ENCODE measurements at regions not wholly inside any gene's neighbourhood (a gene's known extent, or its start where the extent isn't known, plus 50 kb on each side); places are given as distances from the start of the nearest gene placed in this dataset.
"Not testable (repeated sequence)": the region's sequence is repeated elsewhere in the genome, so short reads cannot be mapped to it uniquely, and the experiment has no call there.

- no peak for DNase-seq (ENCODE audit: low read depth)
Observed at GRCh38 chr1:201724766-201725118, 104.2 kb upstream of the IPO9 start.

DNA sequence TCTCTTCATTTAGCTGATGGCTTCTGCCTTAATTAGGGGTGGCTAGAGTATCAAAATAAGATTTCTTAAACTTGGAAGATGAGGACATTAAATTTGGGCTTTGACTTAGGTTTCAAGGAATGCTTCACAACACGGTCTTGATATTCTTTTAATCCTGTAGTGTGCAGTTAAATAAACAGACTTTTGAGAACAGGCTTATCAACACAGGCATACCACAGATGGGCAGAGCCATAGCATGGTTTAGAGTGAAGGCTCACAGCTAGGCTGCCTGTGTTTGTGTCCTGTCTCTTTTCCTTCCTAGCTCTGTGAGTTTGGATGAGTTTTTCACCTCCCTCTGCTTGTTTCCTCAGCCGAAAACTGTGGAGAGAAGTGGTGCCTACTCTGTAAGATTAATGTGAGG is 102.3 kb upstream of the IPO9 start:
- DNase-seq (ENCODE audit: low read depth) = no peak

DNA sequence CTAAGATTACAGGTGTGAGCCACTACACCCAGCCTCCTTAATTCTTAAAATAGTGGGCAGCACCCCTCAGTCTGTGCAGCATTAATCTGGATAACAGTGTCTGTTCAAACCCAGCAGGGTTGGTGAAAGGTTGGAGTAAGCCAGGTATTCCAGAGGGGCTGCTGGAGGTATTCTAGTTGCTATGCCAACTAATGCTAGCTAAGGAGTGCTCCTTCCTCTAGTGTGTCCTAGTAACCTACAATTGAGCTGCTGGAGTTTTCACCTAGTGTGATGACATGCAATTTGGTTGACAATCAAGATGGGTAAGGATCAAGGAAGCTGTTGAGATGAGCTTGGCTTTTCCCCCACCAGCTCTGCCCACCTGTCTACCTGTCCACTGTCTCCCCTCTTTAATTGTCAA is 100.2 kb upstream of the IPO9 start:
- no peak for DNase-seq (ENCODE audit: low read depth)

DNA sequence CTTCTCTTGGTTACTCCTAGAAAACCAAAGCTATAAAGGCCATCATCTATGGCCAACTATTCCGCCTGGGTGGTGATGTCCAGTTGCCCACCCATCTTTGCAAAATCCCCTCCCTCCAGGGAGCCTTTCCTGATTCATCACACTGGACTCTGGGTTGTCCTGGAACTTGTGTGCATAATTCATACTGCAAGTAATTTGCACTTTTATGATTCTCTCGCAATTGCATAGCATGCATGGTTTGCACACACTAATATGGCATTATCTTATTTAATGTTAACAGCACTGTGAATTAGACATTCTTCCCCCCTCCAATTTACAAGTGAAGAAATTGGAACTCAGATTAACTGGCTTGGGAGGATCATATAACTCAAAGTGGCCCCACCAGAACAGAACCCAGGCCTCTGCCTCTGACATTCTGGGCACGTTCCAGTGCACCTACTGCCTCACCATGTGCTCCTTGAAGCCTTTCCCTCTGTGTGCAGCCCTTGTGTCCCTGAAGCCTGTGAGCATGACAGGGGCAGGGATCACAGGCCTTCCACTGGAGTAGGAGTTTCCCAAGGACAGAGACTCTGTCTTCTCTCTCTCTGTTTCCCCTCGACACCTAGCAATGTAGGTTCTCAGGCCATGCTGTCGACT is 98.9 kb upstream of the IPO9 start:
- no peak for DNase-seq (ENCODE audit: low read depth)

- no peak for DNase-seq (ENCODE audit: low read depth)
Observed at GRCh38 chr1:201730611-201731010, 98.3 kb upstream of the IPO9 start.

GRCh38 chr1:201731142-201731541 is 97.8 kb upstream of the IPO9 start:
- DNase-seq (ENCODE audit: low read depth) = no peak

DNA sequence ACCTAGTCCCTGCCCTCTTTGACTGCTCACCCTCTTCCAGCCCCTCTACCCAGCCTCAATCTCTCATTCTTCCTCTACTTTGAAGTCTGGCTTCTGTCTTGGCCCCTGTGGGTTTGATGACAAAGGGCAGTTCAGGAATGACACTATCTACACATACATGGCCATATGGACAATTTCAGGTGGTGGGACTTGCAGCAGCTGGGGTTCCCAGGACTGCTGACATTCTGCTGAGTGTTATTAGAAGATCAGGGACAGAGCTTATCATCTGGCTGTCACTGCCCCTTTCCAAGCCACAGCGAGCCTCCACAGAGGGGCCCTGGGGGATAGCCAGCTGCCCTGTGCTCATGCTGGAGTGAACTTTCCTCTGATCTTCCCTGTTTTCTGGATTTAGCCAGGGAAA is 97.4 kb upstream of the IPO9 start:
- DNase-seq (ENCODE audit: low read depth) = no peak

DNA sequence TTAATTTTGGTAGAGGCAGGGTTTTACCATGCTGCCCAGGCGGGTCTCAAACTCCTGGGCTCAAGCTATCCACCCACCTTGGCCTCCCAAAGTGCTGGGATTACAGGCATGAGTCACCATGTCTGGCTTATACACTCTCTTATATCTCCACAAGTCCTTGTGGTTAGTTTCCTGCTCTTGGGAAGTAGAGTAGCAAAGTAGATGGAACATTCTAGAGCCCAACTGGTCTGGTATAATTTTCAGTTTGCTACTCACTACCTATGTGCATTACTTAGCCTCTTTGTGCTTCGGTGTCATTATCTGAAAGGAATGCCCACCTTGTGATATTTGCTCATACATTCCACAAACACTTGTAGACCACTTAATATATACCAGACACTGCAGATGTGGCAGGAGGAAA is 96.6 kb upstream of the IPO9 start:
- no peak for DNase-seq (ENCODE audit: low read depth)

GRCh38 chr1:201734221-201734620 is 94.7 kb upstream of the IPO9 start:
- DNase-seq (ENCODE audit: low read depth) = not testable (repeated sequence)

GRCh38 chr1:201734786-201735185 is 94.2 kb upstream of the IPO9 start:
- no peak for DNase-seq (ENCODE audit: low read depth)

- no peak for DNase-seq (ENCODE audit: low read depth)
Observed at GRCh38 chr1:201736707-201737320, 92.1 kb upstream of the IPO9 start.

DNA sequence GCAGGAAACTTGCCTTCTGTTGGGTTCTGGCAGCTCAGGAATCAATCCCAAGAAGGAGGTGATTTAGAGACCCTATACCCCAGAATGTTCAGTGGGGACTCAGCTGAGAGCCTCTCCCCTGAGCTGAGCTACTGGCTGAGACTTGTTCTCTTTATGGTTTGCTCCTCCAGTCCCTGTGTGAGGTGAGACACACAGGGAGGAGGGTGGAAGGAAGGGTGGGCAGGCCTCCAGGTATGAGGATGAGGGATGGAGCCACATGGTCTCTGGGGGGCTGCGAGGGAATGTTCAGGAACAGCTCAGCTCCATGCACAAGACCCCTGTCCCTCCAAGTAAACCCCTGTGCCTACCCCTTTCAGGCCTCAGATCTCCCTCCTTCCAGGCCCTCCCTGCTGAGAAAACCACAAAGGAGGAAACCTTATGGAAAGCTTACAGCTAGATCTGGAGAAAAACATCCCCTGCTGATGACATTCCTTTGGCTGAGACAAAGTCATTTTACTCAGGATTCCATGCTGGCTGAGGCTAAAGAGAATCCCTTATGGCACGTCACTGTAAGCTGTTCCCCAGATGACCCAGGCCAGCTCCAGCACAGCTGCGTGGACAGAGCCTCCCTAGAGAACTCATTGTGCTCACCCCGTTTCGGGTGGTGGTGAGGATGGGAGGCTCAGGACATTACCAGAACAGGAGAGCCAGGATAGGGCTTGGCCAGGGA is 91.5 kb upstream of the IPO9 start:
- DNase-seq (ENCODE audit: low read depth) = no peak

DNA sequence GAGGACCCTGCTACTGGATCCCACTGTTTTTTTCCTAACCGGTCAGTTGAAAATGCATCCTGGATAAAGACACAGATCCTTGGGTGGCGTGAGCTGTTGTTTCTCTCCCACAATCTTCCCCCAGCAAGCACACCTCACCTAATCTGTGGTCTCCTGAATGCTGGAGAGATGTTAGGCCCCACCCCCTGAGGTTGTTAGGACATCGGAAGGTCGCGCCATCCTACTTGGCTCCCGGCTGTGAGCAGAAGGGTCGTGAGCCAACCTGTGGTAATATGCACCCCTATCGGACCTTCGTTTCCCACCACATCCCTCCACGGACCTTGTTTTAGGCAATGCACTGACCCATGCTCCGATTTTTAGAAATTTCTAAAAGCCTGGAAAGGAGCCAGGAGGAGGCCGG is 89.9 kb upstream of the IPO9 start:
- DNase-seq (ENCODE audit: low read depth) = no peak

DNA sequence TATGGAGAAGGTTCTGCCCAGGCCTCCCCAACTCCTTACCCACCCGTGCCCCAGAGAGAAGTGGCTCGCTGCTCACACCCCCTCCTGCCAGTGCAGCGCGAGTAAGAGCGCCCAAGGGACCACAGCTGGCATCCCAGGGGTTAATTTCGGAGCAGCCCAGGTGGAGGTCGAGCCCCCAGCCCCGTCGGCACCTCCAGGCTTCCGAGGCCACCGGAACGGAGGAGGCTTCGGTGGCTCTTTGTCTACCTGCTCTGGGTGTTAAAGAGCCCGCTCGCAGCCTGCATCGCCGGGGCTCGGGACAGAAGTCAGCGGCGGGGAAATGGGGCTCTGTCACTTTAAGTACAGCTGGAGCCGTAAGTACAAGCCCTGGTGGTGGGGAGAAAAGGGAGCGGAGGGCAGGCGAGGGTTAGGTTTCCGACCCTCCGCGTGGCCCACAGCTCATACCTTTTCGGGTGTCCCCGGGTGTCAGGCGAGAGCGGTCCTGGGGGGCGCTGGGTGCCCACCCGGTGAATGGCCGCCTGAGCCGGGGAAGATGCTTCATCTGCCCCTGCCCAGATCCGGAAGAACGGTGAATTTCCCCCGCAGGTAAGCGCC is 89.4 kb upstream of the IPO9 start:
- DNase-seq (ENCODE audit: low read depth) = no peak

GRCh38 chr1:201740086-201740541 is 88.8 kb upstream of the IPO9 start:
- DNase-seq (ENCODE audit: low read depth) = no peak

- no peak for DNase-seq (ENCODE audit: low read depth)
Observed at GRCh38 chr1:201740670-201741111, 88.3 kb upstream of the IPO9 start.

DNA sequence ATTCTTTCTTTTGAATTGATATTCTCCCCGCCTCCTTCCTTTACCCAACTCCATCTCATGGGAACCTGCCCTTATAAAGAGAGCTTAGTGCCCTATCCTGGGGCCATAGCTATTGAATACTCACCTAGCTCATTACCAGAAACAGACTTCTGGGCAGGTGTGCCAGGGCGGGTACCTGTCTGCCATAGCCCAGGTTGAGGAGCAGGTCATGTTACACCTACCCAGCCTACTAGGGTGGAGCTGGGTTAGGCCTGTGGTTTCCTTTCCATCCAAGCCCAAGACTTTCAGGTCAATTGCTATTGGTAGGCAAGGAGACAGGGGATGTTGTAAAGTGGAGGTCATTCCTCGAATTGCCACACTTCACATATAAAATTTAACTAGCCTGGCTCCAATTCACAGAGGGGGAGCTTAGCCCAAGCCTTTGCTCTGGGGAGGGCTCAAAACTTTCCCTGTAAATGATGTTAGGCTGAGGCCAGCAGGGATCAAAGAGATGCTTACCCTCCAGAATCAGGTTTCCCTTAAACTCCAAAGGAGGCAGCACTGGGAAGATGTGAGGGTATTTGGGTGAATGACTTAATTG is 87.1 kb upstream of the IPO9 start:
- DNase-seq (ENCODE audit: low read depth) = no peak

DNA sequence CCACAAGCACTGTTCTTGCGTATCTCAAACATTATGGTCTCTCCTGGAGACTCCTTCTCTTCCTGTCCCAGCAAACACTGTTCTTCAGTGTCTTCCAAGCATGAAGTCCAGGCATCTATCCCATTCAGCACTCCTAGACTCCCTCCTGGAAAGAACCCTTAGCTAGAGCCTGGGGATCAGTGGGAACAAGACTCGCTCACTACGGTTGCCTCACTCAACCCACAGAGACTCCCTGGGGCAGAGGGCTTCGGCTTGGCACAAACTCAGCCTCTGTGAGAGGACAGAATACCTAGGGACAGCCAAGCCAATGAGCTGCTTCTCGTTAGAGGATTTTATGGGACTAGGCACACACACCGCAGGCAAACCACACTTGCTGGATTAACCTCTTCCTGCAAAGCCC is 86.5 kb upstream of the IPO9 start:
- no peak for DNase-seq (ENCODE audit: low read depth)

GRCh38 chr1:201742955-201743805 is 85.8 kb upstream of the IPO9 start:
- DNase-seq (ENCODE audit: low read depth) = no peak

DNA sequence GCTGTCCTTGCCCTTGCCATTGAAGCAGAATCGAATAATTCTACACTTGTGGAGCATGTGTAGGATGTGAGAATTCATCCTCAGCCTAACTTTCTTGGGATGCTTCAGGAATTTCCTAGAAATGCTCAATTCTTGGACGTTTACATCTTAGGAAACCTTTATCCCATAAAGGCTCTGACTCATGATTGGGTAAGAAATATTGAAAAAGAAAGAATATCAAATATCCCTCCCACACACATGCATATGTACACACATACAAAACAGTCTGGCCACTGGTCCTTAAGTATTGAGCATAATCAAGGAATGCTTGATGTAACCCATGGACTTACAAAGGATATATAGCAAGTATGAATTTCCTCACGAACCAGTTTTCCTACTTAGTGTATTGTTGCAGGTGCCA is 83.9 kb upstream of the IPO9 start:
- no peak for DNase-seq (ENCODE audit: low read depth)

GRCh38 chr1:201746156-201746555 is 82.8 kb upstream of the IPO9 start:
- no peak for DNase-seq (ENCODE audit: low read depth)

GRCh38 chr1:201747261-201747660 is 81.7 kb upstream of the IPO9 start:
- DNase-seq (ENCODE audit: low read depth) = no peak
